ENCODE measurements at regions not wholly inside any gene's neighbourhood (a gene's known extent, or its start where the extent isn't known, plus 50 kb on each side); places are given as distances from the start of the nearest gene placed in this dataset.

DNA sequence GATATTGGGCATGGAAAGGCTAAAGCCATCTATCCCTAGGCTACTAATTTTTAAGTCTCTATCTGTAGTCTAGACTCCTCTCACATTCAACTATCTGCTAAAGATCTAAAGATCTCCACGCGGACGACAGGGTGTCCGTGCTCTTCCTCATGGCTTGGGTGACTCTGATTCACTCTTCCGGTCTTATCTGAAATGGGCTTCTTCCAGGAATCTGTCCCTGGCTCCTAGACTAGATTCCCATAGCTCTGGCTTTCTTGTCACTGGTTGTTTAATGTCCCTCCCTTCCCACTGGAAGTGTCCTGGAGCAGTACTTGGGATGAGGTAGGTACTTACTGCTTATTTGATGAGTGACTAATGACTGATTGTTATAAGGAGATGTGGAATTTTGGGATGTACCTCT is 62.0 kb upstream of the PODXL start:
- H3K27ac Mint-ChIP-seq: no peak overlapping the region
- H3K4me1 Mint-ChIP-seq: no peaks in the 10 kb centered on the region
- CTCF ChIA-PET: no interaction called here
- no peak overlapping the region for H3K4me3 Mint-ChIP-seq
- ATAC-seq (ENCODE audit: low read depth) (no peak), DNase-seq (no peak)
- POLR2A ChIA-PET: interaction anchor here (0.7 kb wide), 1 partner anchor 12 kb away, joined by 4 read pairs; no protein-coding TSS in a partner anchor
- TF ChIP-seq, protein P1, sequence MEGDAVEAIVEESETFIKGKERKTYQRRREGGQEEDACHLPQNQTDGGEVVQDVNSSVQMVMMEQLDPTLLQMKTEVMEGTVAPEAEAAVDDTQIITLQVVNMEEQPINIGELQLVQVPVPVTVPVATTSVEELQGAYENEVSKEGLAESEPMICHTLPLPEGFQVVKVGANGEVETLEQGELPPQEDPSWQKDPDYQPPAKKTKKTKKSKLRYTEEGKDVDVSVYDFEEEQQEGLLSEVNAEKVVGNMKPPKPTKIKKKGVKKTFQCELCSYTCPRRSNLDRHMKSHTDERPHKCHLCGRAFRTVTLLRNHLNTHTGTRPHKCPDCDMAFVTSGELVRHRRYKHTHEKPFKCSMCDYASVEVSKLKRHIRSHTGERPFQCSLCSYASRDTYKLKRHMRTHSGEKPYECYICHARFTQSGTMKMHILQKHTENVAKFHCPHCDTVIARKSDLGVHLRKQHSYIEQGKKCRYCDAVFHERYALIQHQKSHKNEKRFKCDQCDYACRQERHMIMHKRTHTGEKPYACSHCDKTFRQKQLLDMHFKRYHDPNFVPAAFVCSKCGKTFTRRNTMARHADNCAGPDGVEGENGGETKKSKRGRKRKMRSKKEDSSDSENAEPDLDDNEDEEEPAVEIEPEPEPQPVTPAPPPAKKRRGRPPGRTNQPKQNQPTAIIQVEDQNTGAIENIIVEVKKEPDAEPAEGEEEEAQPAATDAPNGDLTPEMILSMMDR (IDR thresholded peaks at IDR 0.05): no peak
- H3K36me3 Mint-ChIP-seq (ENCODE audit: low read depth): no peaks in the 10 kb centered on the region
- intact Hi-C loops (cut with micrococcal nuclease): no loop called here
- peaks cover 5% of the 10 kb centered on the region for H3K27me3 Mint-ChIP-seq
- no peaks in the 10 kb centered on the region for H3K9me3 Mint-ChIP-seq

GRCh38 chr7:131616487-131617200 is 60.2 kb upstream of the PODXL start:
- ATAC-seq (ENCODE audit: low read depth): no peak
- intact Hi-C loops (cut with micrococcal nuclease): no loop called here
- Mint-ChIP-seq H3K36me3 (ENCODE audit: low read depth) (no peaks in the 10 kb centered on the region), H3K9me3 (no peaks in the 10 kb centered on the region), H3K27me3 (peaks cover 5% of the 10 kb centered on the region), H3K4me3 (no peak overlapping the region), H3K4me1 (no peaks in the 10 kb centered on the region), H3K27ac (no peak overlapping the region)
- TF ChIP-seq, protein P1 (IDR thresholded peaks at IDR 0.05): no peak
- ChIA-PET CTCF (no interaction called here), POLR2A (no interaction called here)
- DNase-seq: no peak

DNA sequence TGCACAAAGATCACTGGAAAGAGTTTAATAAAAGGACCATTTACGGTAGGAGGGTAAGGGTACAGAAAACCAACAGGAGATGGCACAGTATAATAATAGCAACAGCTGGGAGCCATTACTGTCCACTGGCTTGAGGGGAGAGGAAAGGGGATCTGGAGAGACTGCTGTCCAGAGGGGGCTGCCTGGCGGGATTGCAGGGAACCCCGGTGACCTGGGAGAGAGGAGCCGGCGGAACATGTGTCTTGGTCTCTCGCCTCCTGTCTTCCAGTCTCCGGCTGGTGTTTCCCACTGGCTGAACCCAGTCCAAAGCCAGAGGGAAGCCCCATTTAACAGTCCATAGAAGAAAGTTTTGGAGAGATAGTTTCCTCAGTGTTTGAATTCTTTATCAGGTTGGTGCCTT is 57.5 kb upstream of the PODXL start:
- DNase-seq: no peak
- TF ChIP-seq, protein P1 (IDR thresholded peaks at IDR 0.05): no peak
- Mint-ChIP-seq H3K27me3 (peaks cover 5% of the 10 kb centered on the region), H3K9me3 (no peaks in the 10 kb centered on the region), H3K36me3 (ENCODE audit: low read depth) (no peaks in the 10 kb centered on the region), H3K27ac (no peak overlapping the region), H3K4me1 (no peaks in the 10 kb centered on the region), H3K4me3 (no peak overlapping the region)
- CTCF ChIA-PET: no interaction called here
- intact Hi-C loops (cut with micrococcal nuclease): no loop called here
- POLR2A ChIA-PET: no interaction called here
- no peak for ATAC-seq (ENCODE audit: low read depth)

DNA sequence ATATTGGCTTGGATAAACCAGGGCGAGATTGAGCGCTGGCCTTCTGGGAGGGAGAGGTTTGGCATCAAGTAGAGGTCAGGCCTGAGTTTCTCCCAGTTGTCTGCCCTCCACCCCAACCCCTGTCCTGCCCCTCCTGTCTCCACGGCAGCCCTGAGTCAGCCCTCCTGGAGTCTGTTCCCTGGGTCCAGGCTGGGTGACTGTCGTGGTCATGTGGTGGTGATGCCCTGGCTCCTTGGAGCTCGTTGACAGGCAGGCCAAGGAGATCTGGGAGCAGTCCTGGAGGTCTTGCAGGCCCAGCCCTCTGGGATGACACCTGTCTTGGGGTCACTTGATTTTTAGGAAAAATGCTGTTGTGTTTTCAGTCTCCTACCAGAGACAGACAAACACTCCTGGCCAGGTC is 53.6 kb upstream of the PODXL start:
- ChIA-PET CTCF (no interaction called here), POLR2A (no interaction called here)
- Mint-ChIP-seq H3K4me1 (no peaks in the 10 kb centered on the region), H3K4me3 (no peak overlapping the region), H3K27ac (no peak overlapping the region), H3K36me3 (ENCODE audit: low read depth) (no peaks in the 10 kb centered on the region), H3K9me3 (no peaks in the 10 kb centered on the region), H3K27me3 (peaks cover 13% of the 10 kb centered on the region)
- intact Hi-C loops (cut with micrococcal nuclease): no loop called here
- TF ChIP-seq, protein P1 (IDR thresholded peaks at IDR 0.05): no peak
- no peak for DNase-seq
- no peak for ATAC-seq (ENCODE audit: low read depth)

- CTCF ChIA-PET: no interaction called here
- POLR2A ChIA-PET: no interaction called here
- DNase-seq (no peak), ATAC-seq (ENCODE audit: low read depth) (no peak)
- H3K4me1 Mint-ChIP-seq: no peaks in the 10 kb centered on the region
- intact Hi-C loops (cut with micrococcal nuclease): no loop called here
- no peak overlapping the region for H3K4me3 Mint-ChIP-seq
- H3K36me3 Mint-ChIP-seq (ENCODE audit: low read depth): no peaks in the 10 kb centered on the region
- no peaks in the 10 kb centered on the region for H3K9me3 Mint-ChIP-seq
- TF ChIP-seq, protein P1 (IDR thresholded peaks at IDR 0.05): no peak
- H3K27ac Mint-ChIP-seq: no peak overlapping the region
- H3K27me3 Mint-ChIP-seq: peaks cover 17% of the 10 kb centered on the region
Measured at GRCh38 chr7:131608116-131608500, 51.7 kb upstream of the PODXL start.
